NCI-H2196 (cell line): ENCODE measurements at regions not wholly inside any gene's neighbourhood (a gene's known extent, or its start where the extent isn't known, plus 50 kb on each side); places are given as distances from the start of the nearest gene placed in this dataset.
"Not testable (repeated sequence)": the region's sequence is repeated elsewhere in the genome, so short reads cannot be mapped to it uniquely, and the experiment has no call there.

Source experiments
- DNase-seq: peaks from one replicate; lab custom pipeline; 2025; ENCODE audit not compliant: unreplicated experiment; lab: John Stamatoyannopoulos, UW

GRCh38 chr14:49139593-49139992 is 446.6 kb downstream of the RPS29 start:
- no peak for DNase-seq

GRCh38 chr14:49134940-49135339 is 451.2 kb downstream of the RPS29 start:
- DNase-seq = no peak

- DNase-seq = no peak
Observed at GRCh38 chr14:49121246-49121645, 464.9 kb downstream of the RPS29 start.

- no peak for DNase-seq
Observed at GRCh38 chr14:49114161-49114893, 471.9 kb downstream of the RPS29 start.

- DNase-seq = no peak
Observed at GRCh38 chr14:49106741-49107667, 479.2 kb downstream of the RPS29 start.

GRCh38 chr14:49105956-49106355 is 480.2 kb downstream of the RPS29 start:
- no peak for DNase-seq

- DNase-seq = no peak
Observed at GRCh38 chr14:49105512-49105911, 480.7 kb downstream of the RPS29 start.

GRCh38 chr14:49092345-49092744 is 493.8 kb downstream of the RPS29 start:
- no peak for DNase-seq

GRCh38 chr14:49089107-49089506 is 497.1 kb downstream of the RPS29 start:
- DNase-seq = no peak

- DNase-seq = not testable (repeated sequence)
Observed at GRCh38 chr14:49073292-49073691, 512.9 kb downstream of the RPS29 start.

- no peak for DNase-seq
Observed at GRCh38 chr14:49058511-49058910, 527.7 kb downstream of the RPS29 start.

- DNase-seq = no peak
Observed at GRCh38 chr14:49057838-49058510, 528.2 kb downstream of the RPS29 start.

GRCh38 chr14:49056021-49056420 is 530.2 kb downstream of the RPS29 start:
- no peak for DNase-seq

GRCh38 chr14:49052521-49052920 is 533.7 kb downstream of the RPS29 start:
- no peak for DNase-seq

- DNase-seq = no peak
Observed at GRCh38 chr14:49051328-49052060, 534.7 kb downstream of the RPS29 start.

- DNase-seq = no peak
Observed at GRCh38 chr14:49050822-49051221, 535.4 kb downstream of the RPS29 start.

GRCh38 chr14:49049711-49050110 is 536.5 kb downstream of the RPS29 start:
- DNase-seq = no peak

GRCh38 chr14:49044981-49045380 is 541.2 kb downstream of the RPS29 start:
- DNase-seq = no peak

- no peak for DNase-seq
Observed at GRCh38 chr14:49036984-49037516, 549.1 kb downstream of the RPS29 start.

- DNase-seq = no peak
Observed at GRCh38 chr14:49036266-49036665, 549.9 kb downstream of the RPS29 start.

GRCh38 chr14:49033131-49033530 is 553.0 kb downstream of the RPS29 start:
- no peak for DNase-seq
